ENCODE measurements at regions not wholly inside any gene's neighbourhood (a gene's known extent, or its start where the extent isn't known, plus 50 kb on each side); places are given as distances from the start of the nearest gene placed in this dataset.

DNA sequence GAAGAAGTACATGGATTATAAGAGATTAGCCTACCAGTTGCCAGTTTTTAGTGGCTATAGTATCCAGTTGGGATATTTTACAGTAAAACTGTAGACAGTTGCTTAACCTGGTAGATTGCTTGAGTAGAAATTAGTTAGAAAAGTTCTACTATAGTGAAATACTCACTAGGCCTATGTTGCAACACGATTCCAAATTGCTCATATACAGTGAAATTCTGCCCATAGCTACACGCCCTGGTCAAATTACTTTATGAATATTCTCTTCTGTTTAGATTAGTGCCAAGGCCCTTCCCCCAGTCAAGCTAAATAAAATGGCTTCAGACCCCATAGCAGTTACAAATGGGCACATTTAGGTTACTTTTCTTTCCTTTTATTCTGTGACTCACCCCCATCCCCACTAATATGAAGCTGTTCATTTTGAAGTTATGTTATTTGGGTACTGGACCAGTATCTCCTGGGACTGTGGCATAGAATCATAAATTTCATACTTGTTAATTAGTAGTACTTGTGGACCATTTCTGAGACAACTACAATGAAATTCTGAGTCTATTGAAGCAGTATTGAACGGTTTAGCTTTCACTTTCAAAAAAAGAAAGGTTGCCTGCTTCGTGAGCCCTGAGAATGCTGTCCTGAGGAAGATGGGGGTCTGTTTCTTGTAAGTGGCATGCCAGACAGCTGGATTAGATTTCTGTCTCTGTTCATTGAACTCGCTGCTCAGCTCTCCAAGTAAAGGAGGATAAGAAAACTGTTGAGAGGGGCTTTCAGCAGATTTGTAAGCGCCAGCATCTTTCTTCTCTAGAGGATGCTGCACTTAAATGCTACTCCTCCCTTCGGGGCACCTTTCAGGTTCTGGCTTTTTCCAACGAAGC, 65.8 kb upstream of the CFAP20DC start:
- DNase-seq = no peak

DNA sequence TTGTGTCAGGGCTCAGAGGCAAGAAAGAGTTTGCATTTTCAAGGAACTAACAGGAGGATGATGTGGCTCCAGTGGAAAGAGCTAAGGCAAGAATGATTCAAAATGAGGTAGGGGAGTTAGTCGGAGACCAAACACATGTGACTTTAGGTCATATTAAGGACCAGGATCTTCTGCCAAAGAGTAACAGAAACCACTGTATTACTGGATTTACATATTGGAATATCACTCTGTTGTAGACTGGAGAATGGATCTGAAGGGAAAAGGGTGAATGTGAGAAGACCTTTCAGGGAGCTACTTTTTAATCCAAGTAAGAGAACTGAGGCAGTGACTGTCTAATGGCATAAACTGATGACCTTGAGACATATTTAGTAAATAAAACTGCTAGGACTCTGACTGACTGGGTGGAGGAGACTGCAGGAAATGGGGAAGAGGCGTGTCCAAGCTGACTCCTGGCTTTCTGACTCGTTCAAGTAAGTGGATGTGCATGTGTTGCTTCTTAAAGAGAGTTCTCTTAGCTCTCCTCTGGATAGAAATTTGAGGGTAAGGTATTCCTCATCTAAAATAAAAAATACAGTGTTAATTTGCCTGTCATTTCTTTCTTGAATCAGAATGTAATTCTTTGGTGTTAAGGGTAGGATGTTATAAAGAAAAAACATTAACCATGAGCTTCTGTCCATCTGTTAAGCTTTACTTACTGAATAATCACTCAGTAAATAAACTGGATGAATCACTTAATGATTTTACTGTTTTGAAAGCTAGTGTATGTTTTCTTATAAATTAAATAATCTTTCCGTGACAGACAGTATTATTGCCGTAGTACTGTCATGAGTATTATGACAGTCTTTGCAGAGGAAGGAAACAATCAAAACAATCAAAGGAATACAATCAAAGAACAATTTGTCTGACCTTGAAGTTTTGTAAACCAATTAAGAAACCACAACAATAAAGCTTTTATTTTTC, 58.3 kb upstream of the CFAP20DC start:
- no peak for DNase-seq

DNA sequence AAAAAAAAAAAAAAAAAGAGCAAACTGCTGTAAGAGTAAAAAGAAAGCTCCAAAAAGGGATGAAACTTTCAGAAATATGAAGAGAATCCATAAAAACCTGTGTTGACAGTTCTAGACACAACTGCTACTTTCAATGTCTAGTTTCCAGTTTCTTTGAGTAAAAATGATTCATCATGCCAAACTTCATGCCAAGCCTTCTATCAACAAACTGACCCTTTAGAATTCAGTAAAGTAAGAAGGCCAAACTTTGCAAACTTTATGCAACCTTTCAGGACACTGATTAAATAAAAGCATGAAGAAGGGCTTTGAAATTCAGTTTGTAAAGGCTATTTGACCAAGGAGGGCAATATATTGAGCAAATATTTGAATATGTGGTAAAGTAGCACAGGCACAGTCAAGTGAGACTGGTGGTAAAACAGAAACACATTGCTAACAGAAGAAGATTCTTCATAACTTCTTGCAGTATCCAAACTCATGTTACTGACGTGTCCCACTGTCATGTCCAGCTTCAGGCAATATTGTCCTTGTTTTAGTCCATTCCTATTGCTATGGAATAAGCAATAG, 56.3 kb upstream of the CFAP20DC start:
- DNase-seq = no peak

DNA sequence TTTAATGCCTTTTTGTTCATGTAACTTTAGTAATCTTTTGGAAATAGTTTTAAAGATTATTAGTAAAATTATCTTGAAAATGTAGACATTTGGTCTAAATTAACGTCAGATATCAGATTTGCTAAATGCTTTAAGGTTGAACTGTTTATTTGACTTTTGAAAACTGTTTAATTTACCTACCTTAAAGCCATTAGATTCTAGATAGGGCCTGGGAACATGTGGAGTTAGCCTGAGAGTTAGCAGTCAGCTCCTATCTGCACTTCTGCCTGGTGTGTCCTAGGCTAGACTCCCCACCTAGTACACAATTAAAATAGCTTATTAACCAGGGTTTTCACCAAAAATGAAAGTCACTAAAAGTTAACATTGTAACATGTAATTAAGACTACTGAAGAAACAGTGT, 53.7 kb upstream of the CFAP20DC start:
- no peak for DNase-seq

DNA sequence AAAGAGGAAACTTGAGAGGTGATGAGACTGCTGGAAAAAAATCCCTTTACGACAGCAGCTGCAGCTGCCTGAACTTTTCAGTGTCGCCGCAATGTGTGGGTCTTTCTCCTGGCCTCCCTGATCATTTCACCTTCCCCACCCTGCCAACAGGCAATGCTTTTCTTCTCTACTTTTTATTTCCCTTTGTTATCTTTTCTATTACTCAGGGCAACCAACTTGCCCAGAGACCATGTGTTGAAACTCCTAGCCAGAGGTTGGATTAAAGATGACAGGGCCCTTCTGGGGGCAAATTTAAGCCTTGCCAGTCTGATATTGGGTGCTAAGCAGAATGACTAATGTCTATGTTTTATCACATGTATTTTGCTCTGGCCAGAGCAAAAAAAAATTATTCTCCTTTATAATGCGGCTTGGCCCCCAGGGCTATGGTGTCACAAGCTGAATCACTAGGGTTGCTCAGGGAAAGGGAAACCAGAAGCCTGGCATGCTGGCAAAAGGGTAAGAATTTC, 51.5 kb upstream of the CFAP20DC start:
- DNase-seq = no peak

All from NCI-H510A (cell line).